ENCODE measurements at regions not wholly inside any gene's neighbourhood (a gene's known extent, or its start where the extent isn't known, plus 50 kb on each side); places are given as distances from the start of the nearest gene placed in this dataset.

DNA sequence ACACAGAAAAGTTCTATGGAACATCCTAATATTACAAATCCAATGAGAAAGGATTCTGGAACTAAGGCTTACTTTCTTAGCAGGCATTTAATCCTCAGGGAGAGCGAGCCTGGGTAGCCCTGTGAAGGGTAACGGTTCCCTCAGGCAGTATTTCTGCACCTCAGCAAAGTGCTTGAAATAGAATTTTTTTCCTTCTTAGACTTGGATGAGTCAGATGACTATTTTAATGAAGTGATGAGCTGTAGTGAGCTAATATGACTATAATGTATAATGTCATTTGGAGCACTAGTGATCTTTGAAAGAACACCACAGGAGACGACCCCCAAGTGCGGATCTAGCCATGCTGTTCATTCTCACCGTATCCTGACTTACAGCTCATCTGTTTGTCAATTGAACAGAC, 493.0 kb upstream of the FAM241A start:
- no peak for DNase-seq (ENCODE audit: low read depth, low spot score)

DNA sequence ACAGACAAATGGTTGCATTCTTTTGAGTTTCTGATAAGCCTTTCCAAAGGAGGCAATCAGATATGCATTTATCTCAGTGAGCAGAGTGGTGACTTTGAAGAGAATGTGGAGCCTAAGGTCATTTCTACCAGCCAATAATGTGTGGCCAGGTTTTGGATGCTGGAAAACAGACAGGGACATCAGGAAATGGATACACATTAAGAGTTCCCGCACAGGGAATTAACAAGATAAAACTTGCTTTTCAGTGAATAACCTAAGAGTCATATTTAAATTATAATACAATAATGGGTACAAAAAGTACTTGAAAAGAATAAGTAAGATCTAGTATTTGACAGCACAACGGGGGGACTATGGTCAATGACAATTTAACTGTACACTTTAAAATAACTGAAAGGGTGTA, 492.3 kb upstream of the FAM241A start:
- no peak for DNase-seq (ENCODE audit: low read depth, low spot score)

DNA sequence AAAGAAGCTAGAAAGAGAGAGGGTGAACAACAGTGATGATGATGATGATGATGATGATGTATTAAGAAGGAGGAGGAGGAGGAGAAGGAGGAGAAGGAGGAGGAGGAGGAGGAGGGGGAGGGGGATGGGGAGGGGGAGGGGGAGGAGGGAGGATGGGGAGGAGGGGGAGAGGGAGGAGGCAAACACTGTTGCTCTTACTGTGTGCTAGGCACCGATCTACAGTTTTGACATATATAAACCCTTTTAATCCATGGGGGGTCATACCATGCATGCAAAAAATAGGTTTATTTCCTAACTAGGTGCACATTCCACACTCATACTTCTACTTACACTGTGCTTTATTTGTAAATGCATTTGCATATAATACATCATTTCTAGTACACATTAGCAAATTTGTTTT, 482.8 kb upstream of the FAM241A start:
- no peak for DNase-seq (ENCODE audit: low read depth, low spot score)

DNA sequence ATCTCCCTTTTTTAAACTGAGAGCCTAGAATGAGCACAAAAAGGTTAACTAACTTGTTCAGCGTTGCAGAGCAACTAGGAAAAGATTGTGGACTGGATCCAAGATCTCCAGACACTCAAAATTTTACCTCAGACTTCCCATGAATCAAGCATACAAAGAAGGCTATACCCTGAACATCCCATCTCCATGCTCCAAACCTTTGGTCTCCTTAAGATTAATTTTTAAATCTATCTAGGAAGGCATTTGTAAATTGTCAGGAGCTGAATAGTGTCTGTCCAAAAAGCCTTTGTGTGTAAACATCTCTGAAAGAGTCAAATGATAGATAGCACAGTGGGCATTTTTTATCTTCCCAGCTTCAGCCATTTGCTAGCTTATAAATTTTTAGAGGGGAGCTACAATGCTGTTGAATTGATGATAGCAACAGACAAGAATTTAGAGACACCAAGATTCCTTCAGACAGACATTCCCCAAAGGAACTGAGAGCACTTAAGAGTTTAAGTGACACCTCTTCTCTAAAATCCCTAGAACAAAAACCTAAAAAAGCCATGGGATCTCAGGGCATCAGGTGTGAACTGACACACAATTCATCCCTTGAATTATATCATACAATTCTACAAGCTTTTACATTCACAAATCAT, 480.8 kb upstream of the FAM241A start:
- no peak for DNase-seq (ENCODE audit: low read depth, low spot score)

DNA sequence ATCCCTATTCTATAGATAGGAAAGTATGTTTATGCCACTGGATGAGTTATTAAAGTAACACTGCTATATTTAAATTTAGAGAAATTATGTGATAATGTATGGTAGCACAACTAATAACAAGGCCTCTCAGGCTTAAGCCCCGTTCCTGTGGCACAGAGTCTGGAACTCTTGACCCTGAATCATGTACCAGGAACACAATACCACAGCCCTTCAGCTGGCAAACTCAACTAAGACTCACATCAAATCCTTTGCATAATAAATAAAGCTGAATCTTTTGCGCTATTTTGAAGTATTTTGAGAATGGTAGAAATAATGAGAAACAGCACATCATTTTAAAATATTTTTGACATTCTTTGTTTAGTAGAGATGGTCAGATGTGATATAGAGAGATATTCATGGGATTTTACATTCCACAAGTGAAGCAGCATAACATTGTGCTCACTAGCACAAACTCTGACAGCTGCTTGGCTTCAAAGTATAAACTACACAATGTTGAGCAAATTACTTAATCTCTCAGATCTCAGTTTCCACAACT, 478.4 kb upstream of the FAM241A start:
- no peak for DNase-seq (ENCODE audit: low read depth, low spot score)

DNA sequence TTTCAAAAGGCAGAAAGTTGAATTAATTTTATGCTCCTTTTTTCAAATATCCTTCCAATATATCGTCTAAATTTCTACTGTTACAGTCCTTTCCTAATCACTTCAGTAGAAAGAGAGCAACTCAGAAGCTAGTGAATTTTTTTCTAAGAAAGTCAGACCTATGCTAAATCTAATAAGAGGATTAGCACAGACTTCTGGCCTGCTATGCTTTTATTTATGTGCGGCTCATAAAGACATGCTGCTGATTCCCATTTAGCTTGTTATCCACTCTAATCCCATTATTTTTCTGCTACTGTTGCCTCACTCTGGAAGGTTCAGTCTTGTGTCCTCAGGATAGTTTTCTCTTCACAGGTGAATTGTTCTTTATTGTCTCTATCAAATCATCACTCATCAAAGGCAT, 473.5 kb upstream of the FAM241A start:
- no peak for DNase-seq (ENCODE audit: low read depth, low spot score)

DNA sequence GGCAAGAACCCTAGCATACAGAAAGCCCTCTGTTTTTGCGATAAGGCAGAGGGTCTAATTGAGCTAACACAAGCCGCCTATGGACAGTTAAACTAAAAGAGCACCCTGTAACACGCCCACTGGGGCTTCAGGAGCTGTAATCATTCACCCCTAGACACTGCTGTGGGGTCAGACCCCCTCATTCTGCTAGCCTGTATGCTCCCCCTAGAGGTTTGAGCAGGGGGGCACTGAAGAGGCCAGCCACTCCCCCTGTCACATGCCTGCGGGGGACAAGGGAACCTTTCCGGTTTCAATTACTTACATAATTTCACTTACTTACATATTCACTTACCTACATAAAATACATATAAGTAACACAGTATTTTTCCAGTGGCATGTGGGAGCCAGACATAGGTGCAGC, 469.5 kb upstream of the FAM241A start:
- DNase-seq (ENCODE audit: low read depth, low spot score), result no peak

DNA sequence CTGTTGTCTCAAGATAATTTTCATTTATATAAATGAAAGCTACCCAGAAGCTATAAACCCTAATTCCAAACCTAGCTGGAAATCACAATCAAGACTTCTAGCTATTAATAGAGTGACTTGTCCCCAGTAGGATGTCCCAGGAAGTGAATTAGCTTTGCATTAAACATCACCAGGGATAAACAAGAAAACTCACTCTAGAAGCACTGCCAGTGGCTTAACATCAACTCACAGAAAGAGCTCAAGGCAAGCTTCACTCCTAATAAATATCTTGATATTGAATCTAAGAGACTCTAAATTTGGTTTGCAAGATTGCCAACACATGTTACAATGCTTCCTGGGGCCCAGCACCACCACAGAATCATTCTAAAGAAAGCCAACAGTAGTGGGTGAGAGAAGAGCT, 468.7 kb upstream of the FAM241A start:
- DNase-seq (ENCODE audit: low read depth, low spot score), result no peak

DNA sequence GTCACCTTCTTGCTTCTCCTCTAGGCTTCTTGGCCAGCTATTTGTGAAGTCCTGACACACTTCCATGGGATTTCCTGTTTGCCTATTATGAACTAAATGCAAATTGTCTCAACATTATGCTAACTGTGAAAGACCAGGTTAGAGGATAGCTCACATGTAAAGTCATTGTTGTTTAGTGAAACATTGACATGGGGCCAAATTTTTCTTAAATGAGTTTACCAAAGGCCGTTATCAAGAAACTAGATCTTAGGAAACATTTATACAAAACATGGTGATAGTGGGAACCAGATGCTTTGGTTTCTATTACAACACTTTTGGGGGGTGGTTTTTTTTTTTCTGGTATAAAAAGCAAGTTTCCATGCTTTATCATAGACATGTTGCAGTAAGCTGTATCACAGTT, 466.8 kb upstream of the FAM241A start:
- no peak for DNase-seq (ENCODE audit: low read depth, low spot score)

DNA sequence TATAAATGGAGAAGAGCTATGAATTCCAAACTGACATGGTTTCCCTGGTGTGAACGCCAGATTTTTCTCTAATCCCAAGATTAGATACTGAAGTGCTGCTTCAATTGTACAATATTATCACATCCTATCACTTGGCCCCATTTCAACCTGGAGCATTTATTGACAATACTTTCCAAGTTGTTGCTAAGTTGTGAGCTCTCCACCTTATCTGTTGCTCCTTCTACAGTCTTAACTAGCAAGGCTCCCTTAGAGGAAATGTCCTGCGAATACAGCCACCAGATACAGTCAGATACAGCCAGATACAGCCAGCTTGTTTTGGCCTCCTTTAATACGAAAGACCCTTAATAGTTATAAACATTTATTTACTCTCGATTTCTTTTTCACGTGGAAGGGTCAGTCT, 466.3 kb upstream of the FAM241A start:
- DNase-seq (ENCODE audit: low read depth, low spot score), result no peak

DNA sequence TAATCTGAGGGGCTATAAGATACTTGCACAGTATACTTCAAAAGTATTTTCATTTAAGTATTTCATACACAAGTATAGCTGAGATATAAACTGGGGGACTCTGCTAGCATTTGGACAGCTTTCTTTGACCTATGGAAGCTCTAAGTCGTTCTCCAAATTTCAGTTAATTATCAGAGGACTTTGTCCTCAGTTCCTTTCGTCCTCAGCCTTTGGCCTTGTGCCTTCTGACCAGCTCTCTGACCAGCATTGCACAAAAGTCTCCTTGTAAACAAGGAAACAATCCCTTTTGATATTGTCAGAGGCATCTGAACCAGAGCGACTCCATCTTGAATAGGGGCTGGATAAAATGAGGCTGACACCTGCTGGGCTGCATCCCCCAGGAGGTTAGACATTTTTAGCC, 464.0 kb upstream of the FAM241A start:
- DNase-seq (ENCODE audit: low read depth, low spot score), result no peak

DNA sequence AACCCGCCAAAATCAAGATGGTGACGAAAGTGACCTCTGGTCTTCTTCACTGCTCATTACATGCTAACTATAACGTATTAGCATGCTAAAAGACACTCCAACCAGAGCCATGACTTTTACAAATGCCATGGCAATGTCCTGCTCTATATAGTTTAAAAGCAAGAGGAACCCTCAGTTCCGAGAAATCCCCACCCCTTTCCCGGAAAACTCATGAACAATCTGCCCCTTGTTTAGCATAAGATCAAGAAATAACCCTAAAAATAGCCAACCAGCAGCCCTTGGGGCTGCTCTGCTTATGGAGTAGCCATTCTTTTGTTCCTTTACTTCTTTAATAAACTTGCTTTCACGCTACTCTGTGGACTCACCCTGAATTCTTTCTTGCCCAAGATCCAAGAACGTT, 463.5 kb upstream of the FAM241A start:
- no peak for DNase-seq (ENCODE audit: low read depth, low spot score)

DNA sequence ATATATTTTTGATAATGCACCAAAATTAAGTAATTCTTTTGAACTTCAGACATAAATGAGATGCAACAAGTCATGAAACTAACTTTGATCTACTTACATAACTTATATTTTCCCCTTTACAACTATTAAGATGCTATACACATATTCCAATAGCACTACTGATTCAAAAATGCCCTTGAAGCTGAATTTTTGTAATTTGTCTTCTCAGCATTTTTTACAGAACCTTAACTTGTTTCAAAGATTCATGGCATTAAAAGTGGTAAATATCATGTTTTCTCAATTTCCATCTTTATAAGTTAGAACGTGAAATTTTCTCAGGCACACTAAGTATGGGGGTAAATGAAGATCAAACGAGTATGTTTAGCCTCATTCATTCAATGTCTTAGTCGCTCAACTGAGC, 460.0 kb upstream of the FAM241A start:
- DNase-seq (ENCODE audit: low read depth, low spot score), result no peak

DNA sequence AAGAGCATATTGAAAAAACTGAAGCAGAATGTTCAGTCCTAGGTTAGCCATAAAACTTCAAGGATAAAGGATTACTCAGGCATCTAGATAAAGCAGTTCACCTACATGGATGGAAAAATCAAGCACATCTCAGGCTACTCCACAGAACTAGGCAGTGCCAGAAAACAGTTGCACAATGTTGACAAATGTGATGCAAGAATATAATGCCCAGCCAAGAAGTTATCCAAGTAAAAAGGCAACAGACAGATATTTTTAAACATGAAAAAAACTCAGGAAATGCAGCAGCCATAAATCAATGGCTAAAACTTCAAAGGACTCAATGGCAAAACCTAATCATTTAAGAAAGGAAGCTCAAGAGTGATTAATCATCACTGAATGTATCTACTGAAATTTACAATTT, 456.0 kb upstream of the FAM241A start:
- no peak for DNase-seq (ENCODE audit: low read depth, low spot score)

DNA sequence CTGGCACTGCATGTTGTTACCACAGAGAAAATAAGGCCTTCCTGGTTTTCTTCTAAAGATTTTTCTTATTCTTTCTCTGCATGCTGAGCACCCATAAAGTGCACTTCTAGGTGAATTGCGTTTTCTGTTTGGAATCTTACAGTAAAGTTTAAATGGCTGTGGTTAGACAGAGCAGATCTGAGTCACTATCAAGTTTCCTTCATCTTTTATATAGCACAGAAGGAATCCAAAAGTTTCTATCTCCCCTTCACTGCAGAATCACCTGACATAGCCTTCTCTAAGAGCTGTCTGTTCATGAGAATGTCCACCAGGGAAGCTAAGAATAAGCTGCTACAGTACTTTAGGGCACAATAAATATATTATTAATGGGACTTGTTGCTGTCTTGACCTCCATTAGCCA, 455.5 kb upstream of the FAM241A start:
- DNase-seq (ENCODE audit: low read depth, low spot score), result no peak

DNA sequence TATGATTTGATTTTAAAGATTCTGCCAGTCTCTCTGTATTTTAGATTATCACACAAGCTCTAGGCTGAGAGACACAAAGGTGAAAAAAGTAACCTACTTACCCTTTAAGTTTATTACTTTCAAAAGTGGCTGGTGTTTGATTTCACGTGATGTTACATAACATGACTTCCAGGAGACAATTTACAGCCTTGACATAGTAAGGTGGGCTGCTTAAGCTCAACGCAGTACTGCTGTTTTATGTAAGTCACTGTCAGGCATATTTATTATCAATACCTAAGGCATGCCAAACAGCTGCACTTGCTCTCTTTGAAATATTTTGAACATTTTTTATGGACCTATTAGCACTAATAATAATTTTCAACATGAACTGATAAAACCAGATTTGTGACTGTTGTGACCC, 451.5 kb upstream of the FAM241A start:
- no peak for DNase-seq (ENCODE audit: low read depth, low spot score)

DNA sequence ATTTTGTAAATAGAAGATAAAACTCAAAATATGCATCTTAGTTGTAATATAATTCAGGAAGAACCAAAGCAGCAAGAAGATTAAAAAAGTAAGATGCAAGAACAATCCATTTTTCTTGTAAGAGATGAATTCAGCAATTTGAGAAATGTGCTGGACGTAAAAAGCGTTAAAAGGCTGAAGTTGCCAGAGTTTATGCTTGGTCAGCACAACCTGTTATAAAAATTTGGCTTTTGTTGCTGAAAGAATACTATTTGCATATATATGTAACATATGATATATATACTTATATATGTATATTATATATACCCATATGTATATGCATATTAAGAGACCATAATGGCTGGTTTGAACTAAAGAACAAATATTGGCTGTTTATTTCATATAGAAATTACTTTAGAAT, 449.6 kb upstream of the FAM241A start:
- no peak for DNase-seq (ENCODE audit: low read depth, low spot score)

DNA sequence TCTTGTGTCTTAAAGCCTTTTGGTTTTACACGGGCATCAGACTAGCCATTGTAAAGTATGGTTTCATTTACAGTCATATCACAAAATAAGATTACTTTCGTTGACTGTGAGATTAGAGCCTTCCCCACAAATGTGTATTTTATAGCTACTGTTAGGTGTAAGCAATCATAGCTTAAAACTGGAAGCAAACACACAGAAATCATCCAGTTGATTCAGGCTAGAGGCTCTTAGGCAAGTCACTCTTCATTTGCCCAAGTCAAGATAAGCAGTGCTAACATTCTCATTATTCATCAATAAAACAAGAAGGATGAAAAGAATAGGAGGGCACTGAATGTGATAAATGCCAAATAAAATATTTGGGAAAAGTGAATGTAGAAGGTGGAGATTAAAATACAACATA, 448.7 kb upstream of the FAM241A start:
- DNase-seq (ENCODE audit: low read depth, low spot score), result no peak

DNA sequence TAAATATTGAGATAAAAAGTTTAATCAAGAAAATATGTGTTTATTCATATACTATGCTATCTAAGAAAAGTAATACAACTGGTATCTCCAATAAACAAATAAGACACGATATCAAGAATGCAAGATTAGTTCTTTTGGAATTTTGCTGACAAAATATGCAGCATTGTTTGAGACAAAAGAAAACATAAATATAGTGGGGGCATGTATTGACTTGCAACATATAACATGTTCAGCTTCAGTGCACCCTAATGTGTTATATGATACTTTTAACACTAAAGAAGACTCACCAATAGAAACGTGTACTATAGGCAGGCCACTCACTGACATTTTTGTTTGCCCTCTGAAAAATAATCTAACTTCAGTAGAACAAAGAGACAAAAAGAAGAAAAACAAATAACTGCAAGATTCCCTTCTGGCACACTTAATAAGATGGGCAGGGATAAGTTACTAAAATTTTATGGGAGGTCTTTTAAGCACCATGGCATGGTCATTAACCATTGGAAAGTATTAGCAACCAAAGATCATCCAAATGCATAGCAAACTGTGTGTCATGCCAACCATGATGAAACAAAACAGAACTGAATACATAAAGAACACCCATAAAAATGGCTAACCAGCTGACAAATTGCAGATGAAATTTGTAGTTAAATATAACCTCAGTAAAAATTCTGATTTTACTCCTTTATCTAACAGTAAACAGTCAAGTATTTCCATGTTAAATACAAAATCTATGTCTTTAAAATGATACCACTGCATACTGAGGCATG, 447.9 kb upstream of the FAM241A start:
- DNase-seq (ENCODE audit: low read depth, low spot score), result no peak

DNA sequence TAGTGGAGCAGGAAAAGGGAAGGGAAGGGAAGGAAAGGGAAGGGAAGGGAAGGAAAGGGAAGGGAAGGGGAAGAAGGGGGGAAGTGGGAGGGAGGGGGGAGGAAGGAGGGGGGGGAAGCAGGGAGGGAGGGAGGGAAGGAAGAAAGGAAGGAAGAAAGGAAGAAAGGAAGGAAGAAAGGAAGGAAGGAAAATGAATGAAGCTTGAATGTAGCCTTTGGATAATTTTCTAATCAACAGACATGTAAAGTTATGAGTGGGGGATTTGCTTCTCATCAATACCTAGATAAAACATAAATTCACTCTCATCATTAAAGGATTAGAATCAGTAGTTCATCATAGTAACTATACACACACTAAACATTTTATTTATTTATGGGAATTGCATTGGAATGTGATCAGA, 446.9 kb upstream of the FAM241A start:
- no peak for DNase-seq (ENCODE audit: low read depth, low spot score)

DNA sequence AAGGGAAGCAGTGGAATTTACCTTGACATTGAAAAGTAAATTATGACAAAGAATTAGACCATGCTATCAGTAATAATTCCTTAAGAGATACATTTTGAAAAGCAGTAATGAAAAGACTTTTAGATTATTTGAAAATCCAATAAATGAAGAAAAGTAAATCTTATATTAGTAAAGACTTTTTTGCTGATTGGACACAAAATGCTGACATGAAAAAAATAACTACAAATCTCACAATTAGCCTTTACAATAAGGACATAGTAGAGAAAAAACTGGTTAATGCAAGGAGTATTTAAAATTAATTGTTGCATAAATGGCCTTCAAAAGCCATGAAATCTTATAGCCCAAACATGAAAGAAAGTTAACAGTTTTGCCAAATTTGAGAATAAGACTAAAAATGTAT, 446.1 kb upstream of the FAM241A start:
- no peak for DNase-seq (ENCODE audit: low read depth, low spot score)

DNA sequence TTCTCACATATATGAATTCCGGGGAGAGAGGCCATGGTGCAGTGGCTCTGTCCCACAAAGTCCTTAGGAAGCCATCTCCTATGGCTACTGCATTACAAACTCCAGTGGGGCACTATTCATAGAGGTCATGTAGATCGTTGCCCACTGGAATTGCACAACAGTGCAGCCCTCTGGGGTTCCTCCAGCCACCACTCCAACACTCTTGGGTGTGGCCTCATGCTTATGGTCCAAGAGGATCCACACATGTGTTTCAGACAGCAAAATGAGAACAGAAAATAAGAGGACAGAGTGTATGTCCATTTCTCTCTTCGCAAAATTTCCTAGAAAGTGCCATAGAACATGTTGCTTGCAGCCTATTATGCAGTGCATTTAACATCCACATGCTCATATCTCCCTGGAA, 444.2 kb upstream of the FAM241A start:
- no peak for DNase-seq (ENCODE audit: low read depth, low spot score)

DNA sequence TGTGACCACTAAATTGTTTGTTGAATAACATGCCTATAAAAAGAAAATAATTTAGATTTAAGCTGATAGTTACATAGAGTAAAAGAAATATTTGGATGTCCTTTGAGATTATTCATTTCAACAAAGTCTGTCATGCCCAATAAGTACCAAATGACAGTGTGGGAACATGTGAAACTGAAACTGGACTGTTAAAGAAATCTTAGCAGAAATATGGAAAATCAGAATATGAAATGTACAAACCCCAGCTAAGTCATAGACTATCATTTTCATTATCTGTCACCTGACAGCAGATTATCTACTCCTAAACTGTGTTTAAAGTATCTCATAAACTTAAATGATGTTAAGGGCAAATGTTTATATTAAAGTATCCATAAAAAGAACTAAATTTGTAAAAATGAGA, 437.8 kb upstream of the FAM241A start:
- DNase-seq (ENCODE audit: low read depth, low spot score), result no peak

Measured in iPS DF 19.7 (cell line).